GM12878 (cell line): ENCODE measurements at regions not wholly inside any gene's neighbourhood (a gene's known extent, or its start where the extent isn't known, plus 50 kb on each side); places are given as distances from the start of the nearest gene placed in this dataset.

Experiments used
- ATAC-seq: fragments of 200-7000 bp; cut with Tn5 transposase; 3 replicates; pipeline ENCODE4 v1.9.1; 2020; ENCODE audit warnings: mild to moderate bottlenecking, moderate library complexity
- BruUV-seq: library from RNA; stranded (reverse); fragments of 400-500 nt; replicated peaks from 2 replicates; lab custom pipeline; 2021; lab: Mats Ljungman, UMichigan
- CTCF ChIA-PET: fragments of 300-600 bp; sonication (Branson Sonifier 250); formaldehyde crosslinking; extraction: SDS; loops from one replicate; lab custom pipeline; 2021; ENCODE audit warnings: inconsistent platforms; lab: Yijun Ruan, JAX
- POLR2A ChIA-PET: fragments of 350-600 bp; formaldehyde crosslinking; extraction: SDS; loops from one replicate; lab custom pipeline; 2021; ENCODE audit warnings: inconsistent platforms; lab: Charles Lee
- RAD21 ChIA-PET: fragments of 300-600 bp; sonication (Branson Sonifier 250); formaldehyde crosslinking; loops from one replicate; lab custom pipeline; 2023; ENCODE audit warnings: antibody characterized with exemption; ENCODE audit not compliant: unreplicated experiment; lab: Charles Lee
- SMC1A ChIA-PET: fragments of 300-600 bp; sonication (Branson Sonifier 250); formaldehyde crosslinking; loops from one replicate; lab custom pipeline; 2023; ENCODE audit not compliant: unreplicated experiment, uncharacterized antibody; lab: Charles Lee
- DNase-seq: peaks from one replicate; pipeline ENCODE4 v3.0.0-alpha.2; 2011; ENCODE audit warnings: low read depth, low spot score
- FAIRE-seq: peaks from 3 replicates; lab custom pipeline; 2011; peaks lifted over from hg19 to GRCh38; lab: Jason Lieb, UNC
- H2AFZ ChIP-seq: 2 replicates; pipeline ENCODE4 v1.6.0; 2011; ENCODE audit warnings: low read depth, low read length, control low read depth; ENCODE audit not compliant: control insufficient read depth
- H3K27ac ChIP-seq: 2 replicates; pipeline ENCODE4 v1.5.1; 2011; ENCODE audit warnings: control low read depth; ENCODE audit not compliant: control insufficient read depth, insufficient read depth
- H3K27me3 ChIP-seq, 2 experiments: replicated peaks in 1 of 2; 2 replicates each; pipeline versions ENCODE4 v1.6.0 to v1.6.1; 2011; ENCODE audit warnings: low read length in 1 of 2; ENCODE audit not compliant: control insufficient read depth in 2 of 2, insufficient read depth in 2 of 2
- H3K36me3 ChIP-seq, 2 experiments: 2 replicates each; pipeline ENCODE4 v1.5.1; 2011; ENCODE audit warnings: low read length in 1 of 2; ENCODE audit not compliant: control insufficient read depth in 2 of 2, insufficient read depth in 2 of 2
- H3K4me1 ChIP-seq: 2 replicates; pipeline ENCODE4 v1.6.1; 2011; ENCODE audit warnings: mild to moderate bottlenecking, low read length, moderate library complexity, mixed read lengths; ENCODE audit not compliant: control insufficient read depth, insufficient read depth
- H3K4me2 ChIP-seq: 2 replicates; pipeline ENCODE4 v1.6.0; 2011; ENCODE audit warnings: control low read depth; ENCODE audit not compliant: control insufficient read depth, insufficient read depth
- H3K4me3 ChIP-seq: fragments of 200-600 bp; sonication (generic); 2 replicates; pipeline ENCODE4 v1.5.1; 2016
- H3K79me2 ChIP-seq: 2 replicates; pipeline ENCODE4 v1.6.0; 2011; ENCODE audit warnings: low read length; ENCODE audit not compliant: control insufficient read depth, insufficient read depth
- H3K9ac ChIP-seq: 2 replicates; pipeline ENCODE4 v1.8.0; 2011; ENCODE audit warnings: low read length, control low read depth, mixed read lengths; ENCODE audit not compliant: control insufficient read depth, insufficient read depth
- H3K9me3 ChIP-seq: replicated peaks from 3 replicates; pipeline ENCODE4 v1.5.1; 2011; ENCODE audit warnings: mild to moderate bottlenecking, low read length; ENCODE audit not compliant: control insufficient read depth, insufficient read depth
- H4K20me1 ChIP-seq: 2 replicates; pipeline ENCODE4 v1.6.0; 2011; ENCODE audit not compliant: control insufficient read depth, insufficient read depth
- BACH1 ChIP-seq: fragments of 450-650 bp; IDR thresholded peaks from 2 replicates; pipeline ENCODE4 v1.6.1; 2017; ENCODE audit warnings: mild to moderate bottlenecking, borderline replicate concordance
- CBX5 ChIP-seq: sonication (generic); IDR thresholded peaks from 2 replicates; pipeline ENCODE4 v1.6.1; 2016; ENCODE audit warnings: low read depth, moderate library complexity, mild to moderate bottlenecking, inconsistent platforms
- CEBPZ ChIP-seq: fragments of 150-350 bp; IDR thresholded peaks from 2 replicates; pipeline ENCODE4 v1.6.1; 2016; ENCODE audit warnings: low read depth, low read length
- ELK1 ChIP-seq: IDR thresholded peaks from 2 replicates; pipeline ENCODE4 v1.6.1; 2012; ENCODE audit warnings: low read depth, low read length, improper control_type of control experiment
- IRF4 ChIP-seq: IDR thresholded peaks from 2 replicates; pipeline ENCODE4 v1.6.1; 2011; ENCODE audit warnings: low read depth, low read length
- KDM1A ChIP-seq: fragments of 200-600 bp; sonication (generic); IDR thresholded peaks from 2 replicates; pipeline ENCODE4 v1.6.1; 2016; ENCODE audit warnings: borderline replicate concordance
- MYC ChIP-seq: IDR thresholded peaks from 2 replicates; pipeline ENCODE4 v1.6.1; 2011; ENCODE audit warnings: mild to moderate bottlenecking, low read length, moderate library complexity, inconsistent platforms; ENCODE audit not compliant: insufficient read depth, insufficient replicate concordance, insufficient read length, severe bottlenecking
- POLR2AphosphoS5 ChIP-seq: IDR thresholded peaks from 2 replicates; pipeline ENCODE4 v1.6.1; 2011; ENCODE audit warnings: mild to moderate bottlenecking, low read length, inconsistent platforms
- RAD21 ChIP-seq: IDR thresholded peaks from 2 replicates; pipeline ENCODE4 v1.6.1; 2011; ENCODE audit warnings: mild to moderate bottlenecking, low read depth, low read length, moderate library complexity; ENCODE audit not compliant: insufficient read depth
- SMAD1 ChIP-seq: fragments of 450-650 bp; IDR thresholded peaks from 2 replicates; pipeline ENCODE4 v1.6.1; 2018; ENCODE audit warnings: mild to moderate bottlenecking, low read depth; ENCODE audit not compliant: partially characterized antibody
- TCF3 ChIP-seq: IDR thresholded peaks from 2 replicates; pipeline ENCODE4 v1.6.1; 2012; ENCODE audit warnings: low read depth, mild to moderate bottlenecking, low read length, borderline replicate concordance; ENCODE audit not compliant: insufficient read depth
- TCF7 ChIP-seq: IDR thresholded peaks from 2 replicates; pipeline ENCODE4 v1.6.1; 2014; ENCODE audit warnings: antibody characterized with exemption, borderline replicate concordance
- YY1 ChIP-seq: IDR thresholded peaks from 2 replicates; pipeline ENCODE4 v1.6.1; 2011; ENCODE audit warnings: low read depth, mild to moderate bottlenecking, low read length
- ZBTB4 ChIP-seq: fragments of 450-650 bp; formaldehyde crosslinking; IDR thresholded peaks from 2 replicates; pipeline ENCODE4 v1.4.0; 2022; ENCODE audit warnings: mild to moderate bottlenecking, moderate library complexity
- ZSCAN29 ChIP-seq: fragments of 450-650 bp; IDR thresholded peaks from 2 replicates; pipeline ENCODE4 v1.6.1; 2017; ENCODE audit warnings: mild to moderate bottlenecking, moderate library complexity
- WGBS: methylation state at CpG from one replicate; pipeline ENCODE4 v1.1.6; 2016; ENCODE audit warnings: low lambda C conversion rate; ENCODE audit not compliant: insufficient replicate concordance, insufficient coverage; ENCODE audit errors: missing lambda C conversion rate; 5-methylcytosine and 5-hydroxymethylcytosine counted together
- in situ Hi-C: fragments of 300-500 bp; cut with MboI; formaldehyde crosslinking; loops from 9 replicates; pipeline ENCODE4 v1.14.3; 2018; ENCODE audit warnings: mixed read lengths
- intact Hi-C: fragments of 100-400 bp; cut with micrococcal nuclease; formaldehyde crosslinking; loops from one replicate; pipeline ENCODE4 v1.14.2; 2022; ENCODE audit not compliant: unreplicated experiment

- Histone ChIP-seq H2AFZ (no peak overlapping the region), H3K4me1 (no peaks in the 10 kb centered on the region), H3K9me3 (no peaks in the 10 kb centered on the region), H3K79me2 (no peaks in the 10 kb centered on the region), H3K27ac (no peak overlapping the region), H3K36me3 (no peaks in the 10 kb centered on the region), H3K4me3 (no peak overlapping the region), H3K9ac (no peak overlapping the region), H3K27me3 (no peaks in the 10 kb centered on the region), H4K20me1 (no peaks in the 10 kb centered on the region), H3K4me2 (no peak overlapping the region)
- ChIA-PET CTCF (no interaction called here), POLR2A (no interaction called here), RAD21 (no interaction called here), SMC1A (no interaction called here)
- no TSS peak for BruUV-seq
- intact Hi-C loops (no loop called here), in situ Hi-C loops (no loop called here)
- WGBS: 3% methylated on average over 3 of the region's 3 CpGs
- FAIRE-seq (no peak), ATAC-seq (no peak), DNase-seq (no peak)
- TF ChIP-seq TCF7: no peak
- TF ChIP-seq SMAD1: no peak
- no peak for TF ChIP-seq ZBTB4
- no peak for TF ChIP-seq IRF4
- no peak for TF ChIP-seq YY1
- TF ChIP-seq ELK1: no peak
- TF ChIP-seq MYC: no peak
- TF ChIP-seq KDM1A: no peak
- no peak for TF ChIP-seq TCF3
- TF ChIP-seq POLR2AphosphoS5: no peak
- TF ChIP-seq CBX5: no peak
- TF ChIP-seq RAD21: no peak
- TF ChIP-seq ZSCAN29: no peak
- no peak for TF ChIP-seq BACH1
- TF ChIP-seq CEBPZ: no peak
These were observed 340.3 kb upstream of the GRID2 start for GRCh38 chr4:91963486-91963885.
